ENCODE measurements at regions not wholly inside any gene's neighbourhood (a gene's known extent, or its start where the extent isn't known, plus 50 kb on each side); places are given as distances from the start of the nearest gene placed in this dataset.

DNA sequence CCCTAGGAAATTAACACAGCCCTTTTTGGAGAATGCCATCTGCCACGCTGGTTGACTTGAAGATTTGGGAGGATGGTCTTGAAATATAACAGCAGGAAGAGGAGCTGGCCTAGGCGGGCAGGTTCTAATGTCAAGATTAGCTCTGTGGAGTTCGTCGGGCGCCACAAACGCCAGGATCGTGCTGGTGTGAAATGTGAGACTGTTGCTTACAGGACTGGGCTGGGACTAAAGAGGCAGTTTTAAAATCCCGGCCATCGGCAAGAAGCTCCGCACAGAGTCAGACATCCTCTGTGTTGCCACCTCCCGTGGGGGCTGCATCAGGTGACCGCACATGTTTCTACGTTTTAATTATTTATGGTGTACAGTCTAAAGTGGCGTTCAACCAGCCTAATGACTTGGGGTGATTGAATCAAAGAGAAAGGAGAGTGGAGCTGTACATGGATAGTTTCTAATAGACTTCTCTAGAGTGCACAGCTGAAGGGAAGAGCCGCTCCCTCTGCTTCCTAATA is 99.4 kb upstream of the BCL11A start (continued):
- TF ChIP-seq, protein P1, sequence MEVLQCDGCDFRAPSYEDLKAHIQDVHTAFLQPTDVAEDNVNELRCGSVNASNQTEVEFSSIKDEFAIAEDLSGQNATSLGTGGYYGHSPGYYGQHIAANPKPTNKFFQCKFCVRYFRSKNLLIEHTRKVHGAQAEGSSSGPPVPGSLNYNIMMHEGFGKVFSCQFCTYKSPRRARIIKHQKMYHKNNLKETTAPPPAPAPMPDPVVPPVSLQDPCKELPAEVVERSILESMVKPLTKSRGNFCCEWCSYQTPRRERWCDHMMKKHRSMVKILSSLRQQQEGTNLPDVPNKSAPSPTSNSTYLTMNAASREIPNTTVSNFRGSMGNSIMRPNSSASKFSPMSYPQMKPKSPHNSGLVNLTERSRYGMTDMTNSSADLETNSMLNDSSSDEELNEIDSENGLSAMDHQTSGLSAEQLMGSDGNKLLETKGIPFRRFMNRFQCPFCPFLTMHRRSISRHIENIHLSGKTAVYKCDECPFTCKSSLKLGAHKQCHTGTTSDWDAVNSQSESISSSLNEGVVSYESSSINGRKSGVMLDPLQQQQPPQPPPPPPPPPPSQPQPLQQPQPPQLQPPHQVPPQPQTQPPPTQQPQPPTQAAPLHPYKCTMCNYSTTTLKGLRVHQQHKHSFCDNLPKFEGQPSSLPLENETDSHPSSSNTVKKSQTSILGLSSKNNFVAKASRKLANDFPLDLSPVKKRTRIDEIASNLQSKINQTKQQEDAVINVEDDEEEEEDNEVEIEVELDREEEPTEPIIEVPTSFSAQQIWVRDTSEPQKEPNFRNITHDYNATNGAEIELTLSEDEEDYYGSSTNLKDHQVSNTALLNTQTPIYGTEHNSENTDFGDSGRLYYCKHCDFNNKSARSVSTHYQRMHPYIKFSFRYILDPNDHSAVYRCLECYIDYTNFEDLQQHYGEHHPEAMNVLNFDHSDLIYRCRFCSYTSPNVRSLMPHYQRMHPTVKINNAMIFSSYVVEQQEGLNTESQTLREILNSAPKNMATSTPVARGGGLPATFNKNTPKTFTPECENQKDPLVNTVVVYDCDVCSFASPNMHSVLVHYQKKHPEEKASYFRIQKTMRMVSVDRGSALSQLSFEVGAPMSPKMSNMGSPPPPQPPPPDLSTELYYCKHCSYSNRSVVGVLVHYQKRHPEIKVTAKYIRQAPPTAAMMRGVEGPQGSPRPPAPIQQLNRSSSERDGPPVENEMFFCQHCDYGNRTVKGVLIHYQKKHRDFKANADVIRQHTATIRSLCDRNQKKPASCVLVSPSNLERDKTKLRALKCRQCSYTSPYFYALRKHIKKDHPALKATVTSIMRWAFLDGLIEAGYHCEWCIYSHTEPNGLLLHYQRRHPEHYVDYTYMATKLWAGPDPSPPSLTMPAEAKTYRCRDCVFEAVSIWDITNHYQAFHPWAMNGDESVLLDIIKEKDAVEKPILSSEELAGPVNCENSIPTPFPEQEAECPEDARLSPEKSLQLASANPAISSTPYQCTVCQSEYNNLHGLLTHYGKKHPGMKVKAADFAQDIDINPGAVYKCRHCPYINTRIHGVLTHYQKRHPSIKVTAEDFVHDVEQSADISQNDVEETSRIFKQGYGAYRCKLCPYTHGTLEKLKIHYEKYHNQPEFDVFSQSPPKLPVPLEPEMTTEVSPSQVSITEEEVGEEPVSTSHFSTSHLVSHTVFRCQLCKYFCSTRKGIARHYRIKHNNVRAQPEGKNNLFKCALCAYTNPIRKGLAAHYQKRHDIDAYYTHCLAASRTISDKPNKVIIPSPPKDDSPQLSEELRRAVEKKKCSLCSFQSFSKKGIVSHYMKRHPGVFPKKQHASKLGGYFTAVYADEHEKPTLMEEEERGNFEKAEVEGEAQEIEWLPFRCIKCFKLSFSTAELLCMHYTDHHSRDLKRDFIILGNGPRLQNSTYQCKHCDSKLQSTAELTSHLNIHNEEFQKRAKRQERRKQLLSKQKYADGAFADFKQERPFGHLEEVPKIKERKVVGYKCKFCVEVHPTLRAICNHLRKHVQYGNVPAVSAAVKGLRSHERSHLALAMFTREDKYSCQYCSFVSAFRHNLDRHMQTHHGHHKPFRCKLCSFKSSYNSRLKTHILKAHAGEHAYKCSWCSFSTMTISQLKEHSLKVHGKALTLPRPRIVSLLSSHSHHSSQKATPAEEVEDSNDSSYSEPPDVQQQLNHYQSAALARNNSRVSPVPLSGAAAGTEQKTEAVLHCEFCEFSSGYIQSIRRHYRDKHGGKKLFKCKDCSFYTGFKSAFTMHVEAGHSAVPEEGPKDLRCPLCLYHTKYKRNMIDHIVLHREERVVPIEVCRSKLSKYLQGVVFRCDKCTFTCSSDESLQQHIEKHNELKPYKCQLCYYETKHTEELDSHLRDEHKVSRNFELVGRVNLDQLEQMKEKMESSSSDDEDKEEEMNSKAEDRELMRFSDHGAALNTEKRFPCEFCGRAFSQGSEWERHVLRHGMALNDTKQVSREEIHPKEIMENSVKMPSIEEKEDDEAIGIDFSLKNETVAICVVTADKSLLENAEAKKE (CRISPR knock-in tag; IDR thresholded peaks at IDR 0.05) = no peak
- TF ChIP-seq NANOG (IDR thresholded peaks at IDR 0.05; ENCODE audit: borderline replicate concordance) (no peak), ZNF114 (CRISPR knock-in tag; IDR thresholded peaks at IDR 0.05) (no peak), STAT1 (IDR thresholded peaks at IDR 0.05; ENCODE audit: unreplicated experiment) (no peak)
- TF ChIP-seq, protein P2, sequence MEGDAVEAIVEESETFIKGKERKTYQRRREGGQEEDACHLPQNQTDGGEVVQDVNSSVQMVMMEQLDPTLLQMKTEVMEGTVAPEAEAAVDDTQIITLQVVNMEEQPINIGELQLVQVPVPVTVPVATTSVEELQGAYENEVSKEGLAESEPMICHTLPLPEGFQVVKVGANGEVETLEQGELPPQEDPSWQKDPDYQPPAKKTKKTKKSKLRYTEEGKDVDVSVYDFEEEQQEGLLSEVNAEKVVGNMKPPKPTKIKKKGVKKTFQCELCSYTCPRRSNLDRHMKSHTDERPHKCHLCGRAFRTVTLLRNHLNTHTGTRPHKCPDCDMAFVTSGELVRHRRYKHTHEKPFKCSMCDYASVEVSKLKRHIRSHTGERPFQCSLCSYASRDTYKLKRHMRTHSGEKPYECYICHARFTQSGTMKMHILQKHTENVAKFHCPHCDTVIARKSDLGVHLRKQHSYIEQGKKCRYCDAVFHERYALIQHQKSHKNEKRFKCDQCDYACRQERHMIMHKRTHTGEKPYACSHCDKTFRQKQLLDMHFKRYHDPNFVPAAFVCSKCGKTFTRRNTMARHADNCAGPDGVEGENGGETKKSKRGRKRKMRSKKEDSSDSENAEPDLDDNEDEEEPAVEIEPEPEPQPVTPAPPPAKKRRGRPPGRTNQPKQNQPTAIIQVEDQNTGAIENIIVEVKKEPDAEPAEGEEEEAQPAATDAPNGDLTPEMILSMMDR (conservative IDR thresholded peaks at IDR 0.05; ENCODE audit: low read depth in 2 of 2) = no peak

DNA sequence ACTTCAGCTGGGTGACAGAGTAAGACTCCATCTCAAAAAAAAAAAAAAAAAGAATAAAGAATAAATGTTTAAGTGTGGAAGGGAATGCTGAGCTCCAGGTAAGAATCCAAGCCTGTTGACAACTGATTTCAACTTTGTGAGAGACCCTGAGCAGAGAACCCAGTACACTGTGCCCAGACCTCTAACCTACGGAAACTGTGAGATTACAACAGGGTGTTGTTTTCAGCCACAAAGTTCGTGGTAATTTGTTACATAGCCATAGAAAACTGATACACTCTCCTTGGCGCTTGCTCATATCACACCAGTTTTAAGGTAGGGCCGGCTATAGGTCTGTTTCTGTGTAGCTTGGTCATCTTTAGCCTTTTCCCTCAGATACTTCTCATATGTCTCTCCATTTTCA is 98.4 kb upstream of the PAPOLG start:
- DNase-seq (ENCODE audit: low spot score) (no peak), ATAC-seq (no peak)
- H2AFZ ChIP-seq = no peak overlapping the region
- no peaks in the 10 kb centered on the region for H3K9me2 ChIP-seq (ENCODE audit: insufficient read depth)
- H3K36me3 Mint-ChIP-seq (ENCODE audit: low read depth) = peaks cover 3% of the 10 kb centered on the region; the same call in 1 of the 3 replicates
- H3F3A ChIP-seq (replicated peaks; ENCODE audit: low read depth) = no peaks in the 10 kb centered on the region
- H3K36me3 ChIP-seq (ENCODE audit: insufficient read depth) = no peaks in the 10 kb centered on the region
- H3K27me3 Mint-ChIP-seq (ENCODE audit: insufficient read depth, low read depth, poor library complexity) = no peaks in the 10 kb centered on the region
- no peaks in the 10 kb centered on the region for H3K4me1 ChIP-seq (ENCODE audit: insufficient read depth)
- no peaks in the 10 kb centered on the region for H4K20me1 ChIP-seq (replicated peaks; ENCODE audit: insufficient read depth)
- no peak overlapping the region for H3K4me3 Mint-ChIP-seq
- no peak overlapping the region for H3K27ac ChIP-seq (ENCODE audit: low read depth)
- H3K9me3 Mint-ChIP-seq = peaks cover 4% of the 10 kb centered on the region; the same call in 2 of the 3 replicates
- H3K27me3 ChIP-seq (ENCODE audit: insufficient read depth) = no peaks in the 10 kb centered on the region
- no peaks in the 10 kb centered on the region for H3K4me1 Mint-ChIP-seq
- H3K4me3 ChIP-seq = no peak overlapping the region
- H3K4me2 ChIP-seq = no peak overlapping the region
- no peaks in the 10 kb centered on the region for H3K79me2 ChIP-seq (replicated peaks; ENCODE audit: insufficient read depth)
- H3K27ac Mint-ChIP-seq = no peak overlapping the region
- TF ChIP-seq NANOG (IDR thresholded peaks at IDR 0.05; ENCODE audit: borderline replicate concordance) (no peak), ZNF331 (CRISPR knock-in tag; IDR thresholded peaks at IDR 0.05; ENCODE audit: low read depth) (no peak), EZH2phosphoT487 (IDR thresholded peaks at IDR 0.05; ENCODE audit: unreplicated experiment) (no peak), EZH2 (IDR thresholded peaks at IDR 0.05; ENCODE audit: low read depth, unreplicated experiment) (no peak), STAT1 (IDR thresholded peaks at IDR 0.05; ENCODE audit: unreplicated experiment) (no peak), POLR2AphosphoS5 (IDR thresholded peaks at IDR 0.05; ENCODE audit: low read depth) (no peak), JUNB (IDR thresholded peaks at IDR 0.05; ENCODE audit: unreplicated experiment) (no peak)
- TF ChIP-seq, protein P3, sequence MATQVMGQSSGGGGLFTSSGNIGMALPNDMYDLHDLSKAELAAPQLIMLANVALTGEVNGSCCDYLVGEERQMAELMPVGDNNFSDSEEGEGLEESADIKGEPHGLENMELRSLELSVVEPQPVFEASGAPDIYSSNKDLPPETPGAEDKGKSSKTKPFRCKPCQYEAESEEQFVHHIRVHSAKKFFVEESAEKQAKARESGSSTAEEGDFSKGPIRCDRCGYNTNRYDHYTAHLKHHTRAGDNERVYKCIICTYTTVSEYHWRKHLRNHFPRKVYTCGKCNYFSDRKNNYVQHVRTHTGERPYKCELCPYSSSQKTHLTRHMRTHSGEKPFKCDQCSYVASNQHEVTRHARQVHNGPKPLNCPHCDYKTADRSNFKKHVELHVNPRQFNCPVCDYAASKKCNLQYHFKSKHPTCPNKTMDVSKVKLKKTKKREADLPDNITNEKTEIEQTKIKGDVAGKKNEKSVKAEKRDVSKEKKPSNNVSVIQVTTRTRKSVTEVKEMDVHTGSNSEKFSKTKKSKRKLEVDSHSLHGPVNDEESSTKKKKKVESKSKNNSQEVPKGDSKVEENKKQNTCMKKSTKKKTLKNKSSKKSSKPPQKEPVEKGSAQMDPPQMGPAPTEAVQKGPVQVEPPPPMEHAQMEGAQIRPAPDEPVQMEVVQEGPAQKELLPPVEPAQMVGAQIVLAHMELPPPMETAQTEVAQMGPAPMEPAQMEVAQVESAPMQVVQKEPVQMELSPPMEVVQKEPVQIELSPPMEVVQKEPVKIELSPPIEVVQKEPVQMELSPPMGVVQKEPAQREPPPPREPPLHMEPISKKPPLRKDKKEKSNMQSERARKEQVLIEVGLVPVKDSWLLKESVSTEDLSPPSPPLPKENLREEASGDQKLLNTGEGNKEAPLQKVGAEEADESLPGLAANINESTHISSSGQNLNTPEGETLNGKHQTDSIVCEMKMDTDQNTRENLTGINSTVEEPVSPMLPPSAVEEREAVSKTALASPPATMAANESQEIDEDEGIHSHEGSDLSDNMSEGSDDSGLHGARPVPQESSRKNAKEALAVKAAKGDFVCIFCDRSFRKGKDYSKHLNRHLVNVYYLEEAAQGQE (IDR thresholded peaks at IDR 0.05; ENCODE audit: unreplicated experiment) = no peak
- TF ChIP-seq, protein P2 (conservative IDR thresholded peaks at IDR 0.05; ENCODE audit: low read depth in 2 of 2) = no peak
